ENCODE measurements at regions not wholly inside any gene's neighbourhood (a gene's known extent, or its start where the extent isn't known, plus 50 kb on each side); places are given as distances from the start of the nearest gene placed in this dataset.

GRCh38 chr5:92605591-92605990 lies 975.4 kb downstream of the NR2F1-AS1 start:
- no peak for TF ChIP-seq CTCF (IDR thresholded peaks at IDR 0.05)
- TF ChIP-seq POLR2A (IDR thresholded peaks at IDR 0.05): no peak
